Parathyroid adenoma (tissue), 2 donors: ENCODE measurements at regions not wholly inside any gene's neighbourhood (a gene's known extent, or its start where the extent isn't known, plus 50 kb on each side); places are given as distances from the start of the nearest gene placed in this dataset.
A peak's percentile ranks its signal among the peaks of the same experiment; 100 is the strongest.

Experiments used
- H2AFZ ChIP-seq: fragments of 300-600 bp; sonication (generic); one replicate; pipeline ENCODE4 v1.7.0; 2017; ENCODE audit warnings: antibody characterized with exemption, mild to moderate bottlenecking
- H3K27ac ChIP-seq: fragments of 300-600 bp; sonication (generic); one replicate; pipeline ENCODE4 v1.7.0; 2017
- H3K27me3 ChIP-seq: fragments of 300-600 bp; sonication (generic); one replicate; pipeline ENCODE4 v1.7.0; 2017; ENCODE audit warnings: low read length; ENCODE audit not compliant: control insufficient read depth, insufficient read depth
- H3K36me3 ChIP-seq: fragments of 300-600 bp; sonication (generic); one replicate; pipeline ENCODE4 v1.7.0; 2017; ENCODE audit warnings: low read length; ENCODE audit not compliant: control insufficient read depth, insufficient read depth
- H3K4me1 ChIP-seq: fragments of 300-600 bp; sonication (generic); one replicate; pipeline ENCODE4 v1.7.0; 2017; ENCODE audit warnings: control low read depth
- H3K4me2 ChIP-seq: fragments of 300-600 bp; sonication (generic); one replicate; pipeline ENCODE4 v1.7.0; 2017; ENCODE audit warnings: low read length
- H3K4me3 ChIP-seq: fragments of 300-600 bp; sonication (generic); one replicate; pipeline ENCODE4 v1.7.0; 2017; ENCODE audit warnings: low read depth, low read length
- H3K79me2 ChIP-seq: fragments of 300-600 bp; sonication (generic); one replicate; pipeline ENCODE4 v1.7.0; 2017; ENCODE audit warnings: control low read depth
- H3K9ac ChIP-seq: fragments of 300-600 bp; sonication (generic); one replicate; pipeline ENCODE4 v1.7.0; 2017; ENCODE audit warnings: mild to moderate bottlenecking
- H3K9me3 ChIP-seq: fragments of 300-600 bp; sonication (generic); one replicate; pipeline ENCODE4 v1.7.0; 2017; ENCODE audit warnings: low read length; ENCODE audit not compliant: control insufficient read depth
- CTCF ChIP-seq: fragments of 300-600 bp; sonication (generic); IDR thresholded peaks from one replicate; pipeline ENCODE4 v1.7.0; 2017; ENCODE audit warnings: antibody characterized with exemption, mild to moderate bottlenecking
- donor health status: primary hyperparathyroidism.

GRCh38 chr9:29214154-29214689 is 1640.9 kb upstream of the C9orf72 start:
- TF ChIP-seq CTCF: no peak
- no peak overlapping the region for H3K27ac ChIP-seq
- no peaks in the 10 kb centered on the region for H3K9me3 ChIP-seq
- H3K36me3 ChIP-seq: no peaks in the 10 kb centered on the region
- no peak overlapping the region for H2AFZ ChIP-seq
- peak overlapping the region; percentile 56 for H3K4me3 ChIP-seq
- H3K79me2 ChIP-seq: no peaks in the 10 kb centered on the region
- no peaks in the 10 kb centered on the region for H3K27me3 ChIP-seq
- no peak overlapping the region for H3K9ac ChIP-seq
- peak overlapping the region; percentile 46 for H3K4me2 ChIP-seq
- H3K4me1 ChIP-seq: no peaks in the 10 kb centered on the region

DNA sequence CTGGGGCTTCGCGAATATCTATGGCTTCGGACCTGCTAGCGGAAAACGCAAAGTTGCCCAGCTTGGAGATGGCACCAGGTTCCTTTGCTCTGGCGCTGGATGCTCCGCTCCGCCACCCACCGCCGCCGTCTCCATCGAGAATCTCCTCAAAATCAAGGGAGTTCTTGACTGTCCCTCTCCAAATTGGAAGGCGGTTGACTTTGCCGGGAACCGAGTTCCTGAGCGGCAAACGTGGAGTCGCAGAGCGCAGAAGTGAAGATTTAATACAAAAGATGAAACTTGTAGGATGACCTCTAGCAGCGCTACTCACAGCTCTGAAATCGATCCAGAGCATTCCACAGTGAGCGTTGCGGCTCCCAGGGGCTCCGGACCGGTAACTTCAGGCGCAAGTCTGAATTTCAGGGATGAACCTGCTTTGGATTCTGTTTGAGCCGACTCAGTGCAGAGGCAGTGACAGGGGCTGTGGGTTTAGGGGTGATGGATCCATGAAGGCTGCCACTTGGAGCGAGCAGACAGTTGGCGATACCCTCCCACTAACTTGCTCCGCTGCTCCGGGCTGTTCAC is 1641.5 kb upstream of the C9orf72 start:
- no peak overlapping the region for H3K9ac ChIP-seq
- no peaks in the 10 kb centered on the region for H3K27me3 ChIP-seq
- H3K4me2 ChIP-seq: peak overlapping the region; percentile 46
- H2AFZ ChIP-seq: no peak overlapping the region
- H3K4me3 ChIP-seq: peak overlapping the region; percentile 56
- H3K9me3 ChIP-seq: no peaks in the 10 kb centered on the region
- H3K79me2 ChIP-seq: no peaks in the 10 kb centered on the region
- no peaks in the 10 kb centered on the region for H3K36me3 ChIP-seq
- no peaks in the 10 kb centered on the region for H3K4me1 ChIP-seq
- H3K27ac ChIP-seq: no peak overlapping the region
- TF ChIP-seq CTCF: no peak

DNA sequence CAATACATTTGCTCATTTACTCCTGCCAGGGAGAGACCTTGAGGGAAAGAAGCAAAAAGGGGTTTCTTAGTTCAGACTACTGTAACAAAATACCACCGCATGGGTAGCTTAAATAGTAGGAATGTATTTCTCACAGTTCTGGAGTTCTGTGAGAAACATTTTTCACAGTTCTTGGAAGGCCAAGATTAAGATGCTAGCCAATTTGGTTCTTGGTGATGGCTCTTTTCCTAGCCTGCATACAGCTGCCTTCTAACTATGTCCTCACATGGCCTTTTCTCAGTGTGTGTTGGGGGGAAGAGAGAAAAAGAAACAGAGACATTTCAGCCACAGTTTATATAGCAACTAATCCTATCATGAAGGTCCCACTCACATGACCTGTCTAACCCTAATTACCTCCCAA is 1644.7 kb upstream of the C9orf72 start:
- Histone ChIP-seq H3K27ac (no peak overlapping the region), H3K9ac (no peak overlapping the region), H3K4me3 (no peak overlapping the region), H3K79me2 (no peaks in the 10 kb centered on the region), H3K4me1 (no peaks in the 10 kb centered on the region), H3K4me2 (no peak overlapping the region), H2AFZ (no peak overlapping the region), H3K9me3 (no peaks in the 10 kb centered on the region), H3K27me3 (no peaks in the 10 kb centered on the region), H3K36me3 (no peaks in the 10 kb centered on the region)
- TF ChIP-seq CTCF: no peak

GRCh38 chr9:29220596-29221251 is 1647.4 kb upstream of the C9orf72 start:
- Histone ChIP-seq H3K36me3 (no peaks in the 10 kb centered on the region), H3K9ac (no peak overlapping the region), H3K9me3 (no peaks in the 10 kb centered on the region), H2AFZ (no peak overlapping the region), H3K27ac (no peak overlapping the region), H3K79me2 (no peaks in the 10 kb centered on the region), H3K4me2 (no peak overlapping the region), H3K4me1 (no peaks in the 10 kb centered on the region), H3K4me3 (no peak overlapping the region), H3K27me3 (no peaks in the 10 kb centered on the region)
- TF ChIP-seq CTCF: no peak

DNA sequence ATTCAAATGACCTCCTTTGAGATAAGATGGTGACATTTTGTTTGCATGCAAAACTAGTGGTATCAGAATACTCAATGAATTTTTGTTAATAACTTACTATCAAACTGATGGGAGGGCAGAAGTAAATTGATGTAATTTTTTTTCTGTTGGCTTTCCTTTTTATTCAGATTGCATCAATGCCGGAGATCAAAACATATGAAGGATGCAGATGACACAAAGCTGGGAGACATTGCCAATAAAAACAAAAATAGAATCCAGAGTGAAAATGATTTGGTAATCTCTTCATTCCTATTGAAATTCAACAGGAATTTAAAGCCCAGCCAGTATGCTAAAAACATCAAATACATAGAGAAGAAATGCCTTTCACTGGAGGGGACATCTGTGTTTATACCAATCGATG is 1655.3 kb upstream of the C9orf72 start:
- no peak overlapping the region for H3K4me2 ChIP-seq
- H3K9ac ChIP-seq: no peak overlapping the region
- no peaks in the 10 kb centered on the region for H3K79me2 ChIP-seq
- H3K4me1 ChIP-seq: no peaks in the 10 kb centered on the region
- no peaks in the 10 kb centered on the region for H3K9me3 ChIP-seq
- H3K27ac ChIP-seq: no peak overlapping the region
- TF ChIP-seq CTCF: no peak
- no peak overlapping the region for H2AFZ ChIP-seq
- H3K36me3 ChIP-seq: no peaks in the 10 kb centered on the region
- H3K4me3 ChIP-seq: no peak overlapping the region
- H3K27me3 ChIP-seq: no peaks in the 10 kb centered on the region
